Upper lobe of right lung (tissue), 1 donor: ENCODE measurements at regions not wholly inside any gene's neighbourhood (a gene's known extent, or its start where the extent isn't known, plus 50 kb on each side); places are given as distances from the start of the nearest gene placed in this dataset.

Experiments
- ATAC-seq: fragments of 200-7000 bp; cut with Tn5 transposase; one replicate; pipeline ENCODE4 v1.9.1; 2020; ENCODE audit warnings: mild to moderate bottlenecking, moderate library complexity
- DNase-seq: peaks from one replicate; pipeline ENCODE4 v3.0.0-alpha.2; 2020
- H3K27ac ChIP-seq: fragments of 200-600 bp; one replicate; pipeline ENCODE4 v1.8.0; 2022
- H3K27me3 ChIP-seq: fragments of 200-600 bp; one replicate; pipeline ENCODE4 v1.8.0; 2022; ENCODE audit warnings: mild to moderate bottlenecking
- H3K36me3 ChIP-seq: fragments of 200-600 bp; one replicate; pipeline ENCODE4 v1.8.0; 2022
- H3K4me1 ChIP-seq: fragments of 200-600 bp; one replicate; pipeline ENCODE4 v1.8.0; 2022
- H3K4me3 ChIP-seq: fragments of 200-600 bp; one replicate; pipeline ENCODE4 v1.8.0; 2022; ENCODE audit warnings: mild to moderate bottlenecking
- H3K9me3 ChIP-seq: fragments of 200-600 bp; one replicate; pipeline ENCODE4 v1.8.0; 2022
- intact Hi-C: fragments of 100-400 bp; cut with DNase I; formaldehyde crosslinking; loops from one replicate; pipeline ENCODE4 v1.11.0; 2022
- TF ChIP-seq, protein P1 (sequence below): fragments of 200-600 bp; IDR thresholded peaks from one replicate; pipeline ENCODE4 v1.8.0; 2022; ENCODE audit warnings: antibody characterized with exemption
- donor health status: DM: no; HTN: yes; CAD: no; lungs with severe emphysema.

- intact Hi-C loops, result no loop called here
Observed at GRCh38 chr11:91470656-91471055, 754.0 kb upstream of the FAT3 start.

GRCh38 chr11:91459840-91460239, 764.8 kb upstream of the FAT3 start:
- H3K36me3 ChIP-seq, result no peaks in the 10 kb centered on the region
- intact Hi-C loops, result no loop called here
- H3K9me3 ChIP-seq, result no peaks in the 10 kb centered on the region
- H3K27ac ChIP-seq, result no peak overlapping the region
- no peak for DNase-seq
- TF ChIP-seq, protein P1, sequence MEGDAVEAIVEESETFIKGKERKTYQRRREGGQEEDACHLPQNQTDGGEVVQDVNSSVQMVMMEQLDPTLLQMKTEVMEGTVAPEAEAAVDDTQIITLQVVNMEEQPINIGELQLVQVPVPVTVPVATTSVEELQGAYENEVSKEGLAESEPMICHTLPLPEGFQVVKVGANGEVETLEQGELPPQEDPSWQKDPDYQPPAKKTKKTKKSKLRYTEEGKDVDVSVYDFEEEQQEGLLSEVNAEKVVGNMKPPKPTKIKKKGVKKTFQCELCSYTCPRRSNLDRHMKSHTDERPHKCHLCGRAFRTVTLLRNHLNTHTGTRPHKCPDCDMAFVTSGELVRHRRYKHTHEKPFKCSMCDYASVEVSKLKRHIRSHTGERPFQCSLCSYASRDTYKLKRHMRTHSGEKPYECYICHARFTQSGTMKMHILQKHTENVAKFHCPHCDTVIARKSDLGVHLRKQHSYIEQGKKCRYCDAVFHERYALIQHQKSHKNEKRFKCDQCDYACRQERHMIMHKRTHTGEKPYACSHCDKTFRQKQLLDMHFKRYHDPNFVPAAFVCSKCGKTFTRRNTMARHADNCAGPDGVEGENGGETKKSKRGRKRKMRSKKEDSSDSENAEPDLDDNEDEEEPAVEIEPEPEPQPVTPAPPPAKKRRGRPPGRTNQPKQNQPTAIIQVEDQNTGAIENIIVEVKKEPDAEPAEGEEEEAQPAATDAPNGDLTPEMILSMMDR, result no peak
- H3K4me3 ChIP-seq, result no peak overlapping the region
- ATAC-seq, result no peak
- no peaks in the 10 kb centered on the region for H3K4me1 ChIP-seq
- no peaks in the 10 kb centered on the region for H3K27me3 ChIP-seq

More at GRCh38 chr11:91470656-91471055, 754.0 kb upstream of the FAT3 start:
- Histone ChIP-seq H3K36me3 (no peaks in the 10 kb centered on the region), H3K9me3 (no peaks in the 10 kb centered on the region), H3K27ac (no peak overlapping the region), H3K4me3 (no peak overlapping the region), H3K4me1 (no peaks in the 10 kb centered on the region), H3K27me3 (no peaks in the 10 kb centered on the region)
- TF ChIP-seq, protein P1, result no peak
- no peak for ATAC-seq
- DNase-seq, result no peak

GRCh38 chr11:91446267-91446666, 778.4 kb upstream of the FAT3 start:
- TF ChIP-seq, protein P1, result no peak
- no peaks in the 10 kb centered on the region for H3K27me3 ChIP-seq
- no peak for ATAC-seq

GRCh38 chr11:91435694-91436395, 788.8 kb upstream of the FAT3 start:
- TF ChIP-seq, protein P1, result no peak
- no peak overlapping the region for H3K27ac ChIP-seq
- intact Hi-C loops, result no loop called here
- no peaks in the 10 kb centered on the region for H3K4me1 ChIP-seq
- no peaks in the 10 kb centered on the region for H3K36me3 ChIP-seq
- DNase-seq (no peak), ATAC-seq (no peak)
- no peak overlapping the region for H3K4me3 ChIP-seq
- H3K27me3 ChIP-seq, result no peaks in the 10 kb centered on the region
- no peaks in the 10 kb centered on the region for H3K9me3 ChIP-seq

More at GRCh38 chr11:91446267-91446666, 778.4 kb upstream of the FAT3 start:
- DNase-seq, result no peak
- Histone ChIP-seq H3K9me3 (no peaks in the 10 kb centered on the region), H3K4me1 (no peaks in the 10 kb centered on the region), H3K4me3 (no peak overlapping the region), H3K27ac (no peak overlapping the region), H3K36me3 (no peaks in the 10 kb centered on the region)
- intact Hi-C loops, result no loop called here

DNA sequence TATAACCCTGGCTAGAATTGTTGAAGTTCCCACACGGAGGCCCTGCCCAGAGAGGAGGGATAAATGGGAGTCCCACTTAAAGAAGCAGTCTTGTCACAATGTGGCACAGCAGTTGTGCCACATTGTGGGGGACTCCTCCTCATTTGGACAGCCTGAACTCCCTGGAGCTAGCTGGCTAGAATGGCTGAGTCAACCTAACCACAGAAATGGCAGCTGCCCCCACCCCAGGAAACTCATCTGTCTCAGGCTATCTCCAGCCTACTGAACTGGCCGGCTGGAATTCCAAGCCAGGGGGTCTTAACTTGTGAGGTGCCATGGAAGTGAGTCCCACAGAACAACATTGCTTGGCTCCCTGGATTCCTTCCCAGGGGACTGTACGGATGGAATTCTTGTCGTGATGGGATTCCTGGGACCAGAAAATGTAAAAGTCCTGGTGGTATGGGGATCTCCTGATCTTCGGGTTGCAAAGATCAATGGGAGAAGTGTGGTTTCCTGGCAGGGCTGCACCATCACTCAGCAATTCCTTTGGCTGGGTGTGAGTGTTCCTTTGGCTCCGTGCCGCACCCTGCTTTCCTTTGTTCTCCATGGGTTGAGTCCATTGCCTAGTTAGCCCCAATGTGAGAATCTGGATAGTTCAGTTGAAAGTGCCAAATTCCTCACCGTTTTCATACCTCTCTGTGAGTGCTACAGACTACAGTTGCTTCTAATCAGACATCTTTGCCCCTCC, 791.2 kb upstream of the FAT3 start:
- ATAC-seq (no peak), DNase-seq (no peak)
- H3K4me1 ChIP-seq, result no peaks in the 10 kb centered on the region
- H3K9me3 ChIP-seq, result no peaks in the 10 kb centered on the region
- H3K36me3 ChIP-seq, result no peaks in the 10 kb centered on the region
- no peak overlapping the region for H3K4me3 ChIP-seq
- intact Hi-C loops, result no loop called here
- TF ChIP-seq, protein P1, result no peak
- H3K27ac ChIP-seq, result no peak overlapping the region
- H3K27me3 ChIP-seq, result no peaks in the 10 kb centered on the region
